Cardiac fibroblast (primary cell): ENCODE measurements at regions not wholly inside any gene's neighbourhood (a gene's known extent, or its start where the extent isn't known, plus 50 kb on each side); places are given as distances from the start of the nearest gene placed in this dataset.

Experiments used
- DNase-seq, 2 donors: peaks; one replicate each; pipeline versions ENCODE4 v3.0.0 to v3.0.0-alpha.2; 2010; ENCODE audit warnings: low read depth in 2 of 2
- H3K4me3 ChIP-seq, 2 donors: replicated peaks in 1 of 2; 1 replicate in 1 of 2; 2 replicates in 1 of 2; pipeline ENCODE4 v1.5.1; 2011; ENCODE audit warnings: low read depth in 2 of 2, low read length in 2 of 2, mild to moderate bottlenecking in 2 of 2, moderate library complexity in 1 of 2
- TF ChIP-seq, protein P1 (sequence below): IDR thresholded peaks from one replicate; pipeline ENCODE4 v1.5.1; 2011; ENCODE audit warnings: low read depth, mild to moderate bottlenecking, low read length, inconsistent platforms

GRCh38 chr7:1314021-1314907 is 81.6 kb downstream of the UNCX start:
- TF ChIP-seq, protein P1, sequence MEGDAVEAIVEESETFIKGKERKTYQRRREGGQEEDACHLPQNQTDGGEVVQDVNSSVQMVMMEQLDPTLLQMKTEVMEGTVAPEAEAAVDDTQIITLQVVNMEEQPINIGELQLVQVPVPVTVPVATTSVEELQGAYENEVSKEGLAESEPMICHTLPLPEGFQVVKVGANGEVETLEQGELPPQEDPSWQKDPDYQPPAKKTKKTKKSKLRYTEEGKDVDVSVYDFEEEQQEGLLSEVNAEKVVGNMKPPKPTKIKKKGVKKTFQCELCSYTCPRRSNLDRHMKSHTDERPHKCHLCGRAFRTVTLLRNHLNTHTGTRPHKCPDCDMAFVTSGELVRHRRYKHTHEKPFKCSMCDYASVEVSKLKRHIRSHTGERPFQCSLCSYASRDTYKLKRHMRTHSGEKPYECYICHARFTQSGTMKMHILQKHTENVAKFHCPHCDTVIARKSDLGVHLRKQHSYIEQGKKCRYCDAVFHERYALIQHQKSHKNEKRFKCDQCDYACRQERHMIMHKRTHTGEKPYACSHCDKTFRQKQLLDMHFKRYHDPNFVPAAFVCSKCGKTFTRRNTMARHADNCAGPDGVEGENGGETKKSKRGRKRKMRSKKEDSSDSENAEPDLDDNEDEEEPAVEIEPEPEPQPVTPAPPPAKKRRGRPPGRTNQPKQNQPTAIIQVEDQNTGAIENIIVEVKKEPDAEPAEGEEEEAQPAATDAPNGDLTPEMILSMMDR = no peak
- no peak overlapping the region for H3K4me3 ChIP-seq
- DNase-seq = no peak

GRCh38 chr7:1314908-1315450 is 82.3 kb downstream of the UNCX start:
- DNase-seq = no peak
- H3K4me3 ChIP-seq = no peak overlapping the region
- TF ChIP-seq, protein P1 = no peak

DNA sequence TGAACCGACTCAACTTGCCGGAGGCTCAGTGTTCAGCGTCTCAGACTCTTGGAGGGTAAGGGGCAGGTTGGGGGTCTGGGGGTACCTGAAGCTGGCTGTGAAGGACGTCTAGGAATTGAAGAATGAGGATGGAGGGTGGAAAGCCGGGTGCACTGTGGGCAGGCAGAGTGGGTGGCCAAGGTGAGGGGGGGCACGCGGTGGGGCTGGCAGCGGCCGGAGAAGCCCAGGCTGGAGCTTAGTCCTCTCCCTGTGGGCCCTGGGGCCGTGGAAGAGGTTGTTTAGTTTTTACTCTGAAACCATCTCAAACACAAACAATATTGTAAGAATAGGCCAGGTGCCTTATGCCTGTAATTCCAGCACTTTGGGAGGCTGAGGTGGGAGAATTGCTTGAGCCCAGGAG is 83.4 kb downstream of the UNCX start:
- TF ChIP-seq, protein P1 = no peak
- no peak for DNase-seq
- H3K4me3 ChIP-seq = no peak overlapping the region

- no peak overlapping the region for H3K4me3 ChIP-seq
- TF ChIP-seq, protein P1 = no peak
- DNase-seq = no peak
Observed at GRCh38 chr7:1317646-1318045, 85.0 kb downstream of the UNCX start.

- TF ChIP-seq, protein P1 = no peak
- H3K4me3 ChIP-seq = no peak overlapping the region
- no peak for DNase-seq
Observed at GRCh38 chr7:1318051-1318450, 85.4 kb downstream of the UNCX start.

GRCh38 chr7:1318661-1319060 is 86.0 kb downstream of the UNCX start:
- H3K4me3 ChIP-seq = no peak overlapping the region
- no peak for DNase-seq
- TF ChIP-seq, protein P1 = no peak
